DMS114 treated with DMSO at 0.1 percent for 48 hours (cell line): ENCODE measurements at regions not wholly inside any gene's neighbourhood (a gene's known extent, or its start where the extent isn't known, plus 50 kb on each side); places are given as distances from the start of the nearest gene placed in this dataset.
"Not testable (repeated sequence)": the region's sequence is repeated elsewhere in the genome, so short reads cannot be mapped to it uniquely, and the experiment has no call there.

Experiments used
- DNase-seq: peaks from one replicate; lab custom pipeline; 2025; ENCODE audit not compliant: unreplicated experiment; lab: John Stamatoyannopoulos, UW

DNA sequence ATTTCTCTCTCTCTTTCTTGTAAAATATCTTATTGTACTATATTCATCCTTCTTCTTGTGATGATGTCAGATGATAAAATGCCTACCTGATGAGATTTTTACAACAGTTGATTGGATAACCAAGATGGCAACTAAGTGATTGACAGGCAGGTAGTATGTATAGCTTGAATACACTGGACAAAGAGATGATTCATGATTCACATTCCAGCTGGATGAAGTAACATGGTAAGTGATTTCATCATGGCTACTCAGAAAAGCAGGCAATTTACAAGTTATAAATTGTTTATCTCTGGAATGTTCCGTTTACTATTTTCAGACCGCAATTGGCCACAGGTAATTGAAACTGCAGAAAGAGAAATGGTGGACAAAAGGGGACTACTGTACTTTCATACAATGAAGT is 1471.7 kb upstream of the C9orf72 start:
- no peak for DNase-seq

DNA sequence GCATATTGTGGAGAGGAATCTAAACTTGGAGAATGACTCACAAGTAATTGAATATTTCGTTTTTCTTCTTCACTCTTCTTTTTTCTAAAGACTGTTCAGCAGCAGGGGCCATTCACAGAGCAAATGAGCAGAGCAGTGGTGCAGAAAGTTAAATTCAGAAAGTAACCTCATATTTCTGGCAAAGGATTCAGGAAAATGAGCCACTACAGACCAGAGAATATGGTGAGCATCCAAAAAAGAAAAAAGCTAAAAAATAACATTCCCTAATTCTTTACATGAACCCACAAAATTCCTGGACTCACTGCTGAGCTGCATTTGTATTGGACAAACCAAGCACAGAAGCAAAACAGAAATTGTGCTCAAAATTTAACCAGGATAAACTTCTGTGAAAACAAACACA is 1486.8 kb upstream of the C9orf72 start:
- no peak for DNase-seq

DNA sequence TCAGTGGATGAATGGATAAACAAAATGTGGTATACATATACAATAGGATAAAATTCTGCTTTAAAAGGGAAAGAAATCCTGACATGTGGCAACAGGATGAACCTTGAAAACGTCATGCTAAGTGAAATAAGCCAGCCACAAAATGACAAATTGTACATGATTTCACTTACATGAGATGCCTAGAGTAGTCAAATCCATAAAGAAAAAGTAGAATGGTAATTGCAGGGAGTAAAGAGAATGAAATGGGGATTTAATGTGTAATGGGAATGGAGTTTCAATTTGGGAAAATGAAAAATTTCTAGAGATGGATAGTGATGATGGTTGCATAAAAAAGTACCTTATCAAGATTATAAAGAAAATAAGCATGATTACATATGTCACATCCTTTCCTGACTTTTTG is 1489.2 kb upstream of the C9orf72 start:
- DNase-seq = no peak

DNA sequence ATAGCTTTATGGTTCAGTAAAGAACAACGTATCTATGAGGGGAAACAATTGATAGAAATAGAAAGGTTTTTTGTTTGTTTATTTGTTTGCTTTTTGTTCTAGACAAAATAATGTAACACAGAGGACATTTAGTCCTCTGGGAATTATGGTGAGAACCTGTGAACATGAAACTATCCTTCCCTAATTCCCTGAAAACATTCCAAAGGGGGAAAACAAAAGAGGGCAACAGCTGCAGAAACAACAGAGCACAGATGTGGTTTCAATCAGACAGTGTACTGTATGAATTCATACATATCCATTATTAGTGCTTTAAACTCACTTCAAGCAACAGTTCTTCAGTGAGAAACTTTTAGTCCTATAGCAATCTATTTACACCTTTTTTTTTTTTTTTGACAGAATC is 1489.8 kb upstream of the C9orf72 start:
- DNase-seq = no peak

DNA sequence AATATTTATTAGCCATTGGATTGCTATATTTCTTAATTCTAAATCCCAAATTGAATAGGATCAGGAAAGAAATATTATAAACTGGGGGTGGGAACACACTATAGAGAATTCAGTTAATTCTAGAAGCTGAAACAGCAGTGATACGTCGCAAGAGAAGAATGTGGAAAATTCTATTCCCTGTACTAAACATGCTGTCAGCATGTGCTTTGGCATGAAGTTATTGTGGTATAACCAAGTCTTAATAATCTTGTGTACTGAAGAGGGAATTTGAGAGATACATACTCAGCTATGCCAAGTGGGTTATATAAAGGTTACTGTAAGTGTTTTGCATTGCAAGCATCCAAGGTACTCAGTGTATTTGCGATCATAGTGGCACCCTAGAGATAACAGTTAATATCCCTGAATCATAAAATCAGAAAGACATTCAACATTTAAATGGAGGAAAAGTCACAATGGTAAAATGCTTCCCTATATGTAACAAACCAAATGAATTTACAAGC is 1492.9 kb upstream of the C9orf72 start:
- no peak for DNase-seq

DNA sequence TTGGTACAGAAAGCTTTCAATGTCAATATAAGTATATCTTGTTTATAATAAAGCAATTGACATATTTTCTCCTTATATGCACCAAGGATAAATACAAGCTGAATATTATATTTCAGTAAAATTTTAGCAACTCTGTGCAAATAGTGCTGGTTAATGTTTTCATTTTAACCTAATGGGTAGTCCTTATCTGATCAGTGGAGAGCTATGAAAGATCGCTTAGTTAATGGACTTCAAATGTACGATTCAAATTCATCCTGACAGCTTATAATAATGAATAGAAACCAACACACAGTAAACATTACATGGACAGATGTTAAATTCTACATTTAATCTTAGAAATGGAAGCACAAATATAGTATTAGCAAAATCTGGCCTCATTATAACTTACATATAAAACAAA is 1495.2 kb upstream of the C9orf72 start:
- DNase-seq = no peak

DNA sequence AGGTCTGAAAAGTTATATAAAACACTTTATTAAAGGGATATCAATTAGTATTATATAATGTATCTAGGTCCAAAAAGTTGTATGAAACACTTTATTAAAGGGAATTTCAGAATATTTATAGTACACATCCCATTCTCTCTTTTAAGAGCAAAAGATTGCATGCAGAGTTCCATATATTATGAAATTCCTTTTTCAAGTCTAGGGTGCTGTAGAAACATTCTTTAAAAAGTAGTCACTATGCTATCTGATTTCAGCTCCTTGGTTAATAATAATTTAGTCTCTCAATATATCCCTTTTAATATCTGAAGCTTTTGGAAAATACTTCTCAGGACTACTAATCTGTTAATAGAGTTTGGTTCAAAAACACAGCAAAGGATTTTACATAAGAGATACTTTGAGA is 1496.1 kb upstream of the C9orf72 start:
- no peak for DNase-seq

DNA sequence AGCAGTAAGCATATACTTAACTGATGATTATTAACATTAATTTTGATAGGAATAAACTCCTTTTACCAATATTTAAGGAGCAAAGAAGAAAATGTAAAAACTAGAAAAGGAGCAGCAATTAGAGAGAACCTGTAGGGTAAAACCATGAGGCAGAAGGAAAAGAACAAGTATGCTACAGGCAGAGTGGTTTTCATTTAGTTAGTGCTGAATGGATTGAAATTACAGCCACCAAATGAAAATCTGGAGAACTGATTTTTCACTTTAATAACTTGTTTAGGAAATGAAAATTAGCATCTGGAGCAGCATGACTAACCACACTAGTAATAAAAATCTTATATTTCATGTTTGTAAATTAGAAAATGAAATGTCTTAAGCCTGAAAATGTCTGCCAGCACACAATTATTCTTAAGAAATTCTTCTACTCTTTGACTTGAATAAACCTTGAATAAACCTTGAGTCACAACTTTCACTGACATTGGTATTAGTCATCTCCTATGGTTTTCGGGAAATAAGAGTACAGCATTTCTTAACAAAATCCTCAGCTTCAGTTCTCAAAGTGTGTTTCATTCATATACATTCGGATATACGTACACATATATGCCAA is 1504.9 kb upstream of the C9orf72 start:
- no peak for DNase-seq

DNA sequence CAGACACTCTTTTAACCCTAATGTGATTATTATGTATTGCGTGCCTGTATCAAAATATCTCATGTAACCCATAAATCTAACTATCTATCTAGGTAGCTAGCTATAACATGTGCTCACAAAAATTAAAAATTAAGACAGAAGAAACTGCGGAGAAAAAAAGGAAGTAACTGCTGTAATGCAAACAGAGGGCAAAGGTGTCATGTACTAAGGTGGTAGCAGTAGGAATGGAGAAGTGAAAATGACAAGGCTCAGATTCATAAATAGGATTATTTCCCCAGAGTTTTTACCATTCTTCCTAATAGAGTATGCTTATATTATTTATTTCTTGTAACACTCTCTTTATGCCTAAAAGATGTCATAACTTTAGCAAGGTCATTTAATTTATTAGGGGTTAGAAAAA is 1527.5 kb upstream of the C9orf72 start:
- DNase-seq = no peak

DNA sequence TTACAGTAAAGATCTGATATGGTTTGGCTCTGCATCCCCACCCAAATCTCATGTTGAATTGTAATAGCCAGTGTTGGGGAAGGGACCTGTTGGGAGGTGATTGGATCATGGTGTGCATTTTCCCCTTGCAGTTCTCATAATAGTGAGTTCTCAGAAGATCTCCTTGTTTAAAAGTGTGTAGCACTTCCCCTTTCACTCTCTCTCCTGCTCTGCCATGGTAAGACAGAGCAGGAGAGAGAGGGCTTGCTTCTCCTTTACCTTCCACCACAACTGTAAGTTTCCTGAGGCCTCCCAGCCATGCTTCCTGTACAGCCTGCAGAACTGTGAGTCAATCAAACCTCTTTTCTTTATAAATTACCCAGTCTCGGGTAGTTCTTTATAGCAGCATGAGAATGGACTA is 1530.9 kb upstream of the C9orf72 start:
- DNase-seq = not testable (repeated sequence)

DNA sequence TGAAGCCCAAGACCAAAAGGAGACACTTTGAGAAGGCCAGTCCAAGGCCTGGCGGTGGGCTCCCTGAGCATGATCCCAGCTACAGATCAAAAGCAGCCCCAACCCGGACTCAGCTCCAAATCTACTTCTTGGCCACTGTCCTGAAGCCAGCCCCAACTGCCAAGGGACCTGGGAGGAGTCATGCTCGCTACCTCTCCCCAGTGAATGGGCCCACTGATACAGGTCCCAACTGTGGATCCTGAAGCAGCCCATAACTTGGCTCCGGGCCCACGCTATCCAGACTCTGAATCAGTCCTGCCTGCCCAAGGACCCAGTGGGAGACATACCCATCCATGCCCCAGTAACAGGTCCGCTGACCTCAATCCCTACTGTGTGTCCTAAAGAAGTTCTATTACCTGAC is 1545.3 kb upstream of the C9orf72 start:
- no peak for DNase-seq

DNA sequence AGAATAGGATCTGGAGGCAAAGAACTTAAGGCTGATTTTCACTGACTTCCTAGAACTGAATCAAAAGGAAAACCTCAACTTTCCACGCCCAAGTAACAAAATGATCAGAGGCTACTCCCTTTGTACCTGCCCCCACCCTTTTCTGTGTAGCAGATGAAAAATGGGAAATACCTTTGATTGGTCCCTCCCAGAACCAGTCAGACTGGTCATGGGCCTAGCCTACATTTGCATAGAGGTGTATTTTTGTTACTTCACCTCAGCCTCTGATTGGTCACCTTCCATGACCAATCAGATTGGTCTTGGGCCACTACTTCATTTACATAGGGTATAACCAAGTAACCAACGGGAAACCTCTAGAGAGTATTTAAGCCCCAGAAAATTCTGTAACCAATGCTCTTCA is 1553.5 kb upstream of the C9orf72 start:
- no peak for DNase-seq

DNA sequence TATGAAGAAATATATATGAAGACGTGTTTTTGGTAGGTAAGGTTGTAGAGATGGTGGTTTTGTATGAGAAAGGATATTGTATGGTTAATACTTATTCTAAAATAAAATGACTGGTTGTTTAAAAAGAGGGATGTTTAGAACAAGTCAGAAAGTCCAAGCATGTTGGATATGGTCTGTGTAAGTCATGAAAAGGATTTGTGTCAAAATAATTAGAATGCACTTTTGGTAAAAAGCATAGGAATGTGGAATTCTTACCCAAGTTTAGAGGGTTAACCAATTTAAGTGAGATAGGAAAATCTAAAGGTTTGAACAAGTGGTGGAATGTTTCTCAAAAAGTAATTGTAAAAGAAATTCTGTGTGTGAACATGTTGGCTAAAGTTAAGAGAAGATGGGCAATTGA is 1556.5 kb upstream of the C9orf72 start:
- DNase-seq = no peak

DNA sequence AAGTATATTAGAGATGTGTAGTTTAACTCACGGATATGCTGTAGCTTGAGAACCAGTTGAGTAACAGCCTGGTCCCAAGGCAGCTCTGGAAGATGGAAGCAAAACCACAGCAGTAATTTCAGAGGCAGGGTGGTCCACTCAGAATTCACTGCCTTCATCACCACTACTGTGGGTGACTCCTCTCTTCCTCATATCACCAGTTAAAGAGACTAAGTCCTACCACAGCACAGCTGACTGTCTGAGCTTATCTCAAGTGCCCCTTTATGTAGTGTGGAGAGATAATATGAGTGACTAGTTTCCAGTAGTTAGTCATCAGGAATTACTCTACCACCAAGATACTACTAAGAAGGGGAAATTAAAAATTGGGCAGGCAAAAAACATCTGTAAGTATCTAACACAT is 1571.2 kb upstream of the C9orf72 start:
- no peak for DNase-seq

DNA sequence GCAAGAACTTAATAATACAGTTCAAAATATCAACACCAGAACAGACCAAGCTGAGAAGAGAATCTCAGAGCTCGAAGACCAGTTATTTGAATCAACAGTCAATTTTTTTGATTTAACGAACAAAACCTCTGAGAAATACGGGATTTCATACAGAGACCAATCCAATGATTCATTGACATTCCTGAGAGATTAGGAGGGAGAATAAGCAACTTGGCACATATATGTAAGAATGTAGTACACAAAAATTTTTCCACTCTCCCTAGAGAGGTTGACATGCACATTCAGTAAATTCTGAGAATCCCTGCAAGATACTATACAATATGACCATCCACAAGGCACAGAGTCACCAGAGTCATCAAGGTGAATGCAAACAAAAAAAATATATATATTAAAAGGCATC is 1577.3 kb upstream of the C9orf72 start:
- no peak for DNase-seq

DNA sequence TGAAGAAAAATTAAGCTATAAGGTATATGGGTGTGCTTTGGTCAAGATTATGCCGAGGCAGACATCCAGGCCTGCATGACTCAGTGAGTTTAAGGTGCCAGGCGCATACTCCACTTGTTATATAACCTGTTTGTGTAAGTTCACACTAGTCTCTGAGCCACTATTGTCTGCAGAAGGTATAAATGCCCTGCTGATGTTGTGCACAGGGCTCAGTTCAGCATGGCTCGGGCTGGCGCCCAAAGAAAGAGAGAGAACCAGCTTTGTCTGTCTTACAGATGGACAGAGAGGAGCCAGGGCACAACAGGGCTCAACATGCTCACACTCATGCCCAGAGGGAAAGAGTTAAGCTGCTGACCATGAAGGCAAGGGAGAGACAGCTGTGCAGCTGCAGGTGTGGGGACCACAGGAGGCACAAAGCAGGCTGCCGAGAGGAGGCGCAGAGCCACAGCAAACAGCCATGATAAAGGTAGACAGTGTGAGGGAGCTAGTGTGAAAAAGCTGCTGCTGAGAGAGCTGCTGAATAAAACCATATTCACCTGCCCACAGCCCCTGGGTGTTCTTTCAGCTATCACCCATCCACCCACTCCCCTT is 1587.6 kb upstream of the C9orf72 start:
- no peak for DNase-seq

DNA sequence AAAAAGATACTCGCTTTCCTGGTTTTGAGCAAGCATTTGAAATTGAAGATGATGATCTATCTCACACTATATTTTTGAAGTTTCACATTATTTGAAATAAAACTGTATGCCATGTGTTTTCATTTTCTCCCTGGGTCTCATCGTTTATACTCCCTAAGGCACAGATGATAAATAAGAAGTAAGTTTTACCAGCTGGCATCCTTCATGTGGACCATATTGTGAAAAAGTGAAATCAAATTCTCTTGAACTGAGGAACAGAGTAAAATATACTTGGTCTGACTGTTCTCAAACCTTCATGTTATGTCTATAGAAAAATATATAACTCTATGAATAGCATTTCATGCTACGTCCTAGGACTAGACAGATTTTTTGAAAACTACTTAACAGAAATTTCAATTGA is 1600.9 kb upstream of the C9orf72 start:
- DNase-seq = no peak

DNA sequence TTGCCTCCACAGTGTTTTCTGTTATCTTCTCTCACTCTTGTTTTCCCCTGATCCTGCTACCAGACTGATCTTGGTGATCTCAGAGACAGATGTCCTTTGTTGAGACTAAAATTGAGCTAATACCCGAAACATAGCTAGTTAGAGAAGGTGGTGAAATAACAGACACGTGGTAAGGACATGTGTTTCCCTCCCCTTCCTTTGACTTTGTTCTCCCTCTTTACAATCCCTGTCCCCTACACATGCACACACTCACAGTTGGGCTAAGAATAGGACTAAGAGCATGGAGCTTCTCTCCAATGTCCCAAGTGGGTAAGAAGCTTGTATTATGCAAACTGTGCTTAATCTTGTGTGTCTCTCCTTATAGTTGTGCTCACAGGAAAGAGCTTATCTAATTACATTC is 1603.0 kb upstream of the C9orf72 start:
- DNase-seq = no peak

DNA sequence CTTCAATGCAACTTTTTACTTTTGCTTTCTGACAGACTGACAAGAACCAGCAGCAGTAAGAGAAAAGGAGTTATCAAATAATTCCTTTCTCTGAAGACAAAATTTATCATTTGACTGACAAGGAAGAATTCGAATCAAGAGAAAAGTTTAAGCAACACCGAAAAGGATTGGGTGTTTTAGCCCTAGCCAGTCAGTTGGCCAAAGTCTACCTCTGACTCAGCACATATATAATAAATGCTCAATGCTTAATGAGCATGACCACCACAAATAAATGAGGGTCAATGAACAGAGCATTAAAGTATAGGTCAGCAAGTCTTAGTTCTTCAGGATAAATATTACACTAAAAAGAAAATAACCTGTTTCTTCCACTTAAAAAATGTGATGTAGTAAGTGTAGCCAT is 1603.5 kb upstream of the C9orf72 start:
- DNase-seq = no peak

DNA sequence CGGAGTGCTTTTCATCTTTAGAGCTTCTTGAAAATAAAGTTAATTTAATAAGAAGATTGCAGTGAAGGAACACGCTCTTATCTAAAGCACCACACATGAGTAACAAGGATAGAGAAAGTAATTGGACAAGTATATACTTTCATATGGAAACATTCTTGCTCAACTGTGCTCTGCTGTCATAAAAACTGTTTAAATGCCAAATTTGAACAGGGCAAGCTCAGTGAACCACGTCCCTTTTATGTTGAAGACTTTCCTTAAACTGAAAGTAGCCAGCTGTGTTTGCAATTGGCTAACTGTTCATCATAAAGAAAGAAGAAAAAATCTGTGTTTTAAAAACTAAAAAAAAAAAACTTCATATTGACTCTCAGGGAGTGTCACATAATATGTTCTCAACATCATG is 1610.7 kb upstream of the C9orf72 start:
- no peak for DNase-seq

DNA sequence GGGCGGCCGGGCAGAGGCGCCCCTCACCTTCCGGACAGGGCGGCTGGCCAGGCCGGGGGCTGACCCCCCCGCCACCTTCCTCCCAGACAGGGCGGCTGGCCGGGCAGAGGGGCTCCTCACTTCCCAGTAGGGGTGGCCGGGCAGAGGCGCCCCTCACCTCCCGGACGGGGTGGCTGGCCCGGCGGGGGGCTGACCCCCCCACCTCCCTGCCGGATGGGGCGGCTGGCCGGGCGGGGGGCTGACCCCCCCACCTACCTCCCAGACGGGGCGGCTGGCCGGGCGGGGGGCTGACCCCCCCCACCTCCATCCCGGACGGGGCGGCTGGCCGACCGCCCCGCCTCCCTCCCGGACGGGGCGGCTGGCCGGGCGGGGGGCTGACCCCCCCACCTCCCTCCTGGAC is 1615.5 kb upstream of the C9orf72 start:
- DNase-seq = not testable (repeated sequence)

DNA sequence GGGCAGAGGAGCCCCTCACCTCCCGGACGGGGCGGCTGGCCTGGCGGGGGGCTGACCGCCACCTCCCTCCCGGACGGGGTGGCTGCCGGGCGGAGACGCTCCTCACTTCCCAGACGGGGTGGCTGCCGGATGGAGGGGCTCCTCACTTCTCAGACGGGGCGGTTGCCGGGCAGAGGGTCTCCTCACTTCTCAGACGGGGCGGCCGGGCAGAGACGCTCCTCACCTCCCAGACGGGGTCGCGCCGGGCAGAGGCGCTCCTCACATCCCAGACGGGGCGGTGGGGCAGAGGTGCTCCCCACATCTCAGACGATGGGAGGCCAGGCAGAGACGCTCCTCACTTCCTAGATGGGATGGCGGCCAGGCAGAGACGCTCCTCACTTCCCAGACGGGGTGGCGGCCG is 1615.9 kb upstream of the C9orf72 start:
- not testable (repeated sequence) for DNase-seq

DNA sequence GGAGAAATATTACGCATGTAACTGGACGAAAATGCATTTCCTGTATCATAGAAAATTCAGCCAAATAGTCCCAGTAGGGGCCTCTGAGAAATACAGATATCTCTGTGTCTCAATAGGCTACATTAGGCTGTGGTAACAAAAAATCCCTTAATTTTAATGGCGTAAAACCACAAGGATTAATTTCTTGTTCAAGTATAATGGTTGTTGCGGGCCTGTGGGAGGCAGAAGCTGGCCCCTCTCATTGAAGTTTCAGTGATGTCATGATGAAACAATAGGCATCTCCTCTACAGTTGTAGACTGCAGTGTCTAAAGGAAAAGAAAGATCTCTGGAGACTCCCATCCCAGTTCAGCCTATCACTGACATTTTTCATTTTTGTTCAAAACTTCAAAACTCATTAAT is 1625.6 kb upstream of the C9orf72 start:
- DNase-seq = no peak
